IPS-18a (cell line): ENCODE measurements at regions not wholly inside any gene's neighbourhood (a gene's known extent, or its start where the extent isn't known, plus 50 kb on each side); places are given as distances from the start of the nearest gene placed in this dataset.
"Not testable (repeated sequence)": the region's sequence is repeated elsewhere in the genome, so short reads cannot be mapped to it uniquely, and the experiment has no call there.

Source experiments
- H3K27ac ChIP-seq: one replicate; pipeline ENCODE4 v1.5.1; 2013; ENCODE audit warnings: low read length
- H3K27me3 ChIP-seq: one replicate; pipeline ENCODE4 v1.6.1; 2013; ENCODE audit warnings: mild to moderate bottlenecking, low read length; ENCODE audit not compliant: control insufficient read depth, insufficient read depth
- H3K36me3 ChIP-seq: one replicate; pipeline ENCODE4 v1.6.1; 2013; ENCODE audit warnings: low read depth, low read length; ENCODE audit not compliant: control insufficient read depth
- H3K4me1 ChIP-seq: one replicate; pipeline ENCODE4 v1.6.1; 2013; ENCODE audit warnings: low read depth, low read length; ENCODE audit not compliant: control insufficient read depth
- H3K4me3 ChIP-seq: one replicate; pipeline ENCODE4 v1.5.1; 2013; ENCODE audit warnings: low read length
- H3K9ac ChIP-seq: one replicate; pipeline ENCODE4 v1.6.1; 2013; ENCODE audit warnings: mild to moderate bottlenecking, low read length, moderate library complexity
- H3K9me3 ChIP-seq: one replicate; pipeline ENCODE4 v1.6.1; 2013; ENCODE audit warnings: low read depth, low read length; ENCODE audit not compliant: control insufficient read depth

GRCh38 chr5:18797222-18797621, 1163.0 kb downstream of the TAF11L14 start:
- peak overlapping the region; percentile 39 for H3K4me3 ChIP-seq
- H3K9ac ChIP-seq: no peak overlapping the region
- no peaks in the 10 kb centered on the region for H3K36me3 ChIP-seq

GRCh38 chr5:18798058-18798457, 1163.8 kb downstream of the TAF11L14 start:
- Histone ChIP-seq H3K9me3 (no peaks in the 10 kb centered on the region), H3K36me3 (no peaks in the 10 kb centered on the region), H3K9ac (no peak overlapping the region), H3K27me3 (no peaks in the 10 kb centered on the region), H3K4me1 (peaks cover 31% of the 10 kb centered on the region), H3K27ac (no peak overlapping the region), H3K4me3 (no peak overlapping the region)

More at GRCh38 chr5:18797222-18797621, 1163.0 kb downstream of the TAF11L14 start:
- no peaks in the 10 kb centered on the region for H3K9me3 ChIP-seq
- H3K4me1 ChIP-seq: peaks cover 31% of the 10 kb centered on the region
- H3K27ac ChIP-seq: no peak overlapping the region
- no peaks in the 10 kb centered on the region for H3K27me3 ChIP-seq

- no peaks in the 10 kb centered on the region for H3K27me3 ChIP-seq
- H3K9ac ChIP-seq: no peak overlapping the region
- H3K4me1 ChIP-seq: peaks cover 31% of the 10 kb centered on the region
- no peak overlapping the region for H3K4me3 ChIP-seq
- H3K27ac ChIP-seq: no peak overlapping the region
- no peaks in the 10 kb centered on the region for H3K9me3 ChIP-seq
- no peaks in the 10 kb centered on the region for H3K36me3 ChIP-seq
Observed at GRCh38 chr5:18799482-18800128, 1165.3 kb downstream of the TAF11L14 start.

- no peak overlapping the region for H3K27ac ChIP-seq
- H3K36me3 ChIP-seq: no peaks in the 10 kb centered on the region
- H3K9ac ChIP-seq: no peak overlapping the region
- no peaks in the 10 kb centered on the region for H3K9me3 ChIP-seq
- peaks cover 31% of the 10 kb centered on the region for H3K4me1 ChIP-seq
- H3K4me3 ChIP-seq: no peak overlapping the region
- no peaks in the 10 kb centered on the region for H3K27me3 ChIP-seq
Observed at GRCh38 chr5:18800293-18801025, 1166.2 kb downstream of the TAF11L14 start.

GRCh38 chr5:18801413-18801812, 1167.2 kb downstream of the TAF11L14 start:
- not testable (repeated sequence) for H3K9ac ChIP-seq, H3K9me3 ChIP-seq, H3K36me3 ChIP-seq, H3K4me3 ChIP-seq, H3K27ac ChIP-seq, H3K27me3 ChIP-seq
- H3K4me1 ChIP-seq: peaks cover 28% of the 10 kb centered on the region

GRCh38 chr5:18802336-18802735, 1168.1 kb downstream of the TAF11L14 start:
- no peak overlapping the region for H3K4me3 ChIP-seq
- H3K9me3 ChIP-seq: no peaks in the 10 kb centered on the region
- no peak overlapping the region for H3K27ac ChIP-seq
- H3K9ac ChIP-seq: no peak overlapping the region
- H3K27me3 ChIP-seq: no peaks in the 10 kb centered on the region
- no peaks in the 10 kb centered on the region for H3K36me3 ChIP-seq
- peaks cover 19% of the 10 kb centered on the region for H3K4me1 ChIP-seq

GRCh38 chr5:18805376-18805775, 1171.1 kb downstream of the TAF11L14 start:
- no peak overlapping the region for H3K9ac ChIP-seq
- H3K27ac ChIP-seq: no peak overlapping the region
- no peaks in the 10 kb centered on the region for H3K27me3 ChIP-seq
- H3K4me3 ChIP-seq: no peak overlapping the region
- peaks cover 6% of the 10 kb centered on the region for H3K4me1 ChIP-seq
- no peaks in the 10 kb centered on the region for H3K9me3 ChIP-seq
- H3K36me3 ChIP-seq: no peaks in the 10 kb centered on the region

- Histone ChIP-seq H3K4me1 (peaks cover 6% of the 10 kb centered on the region), H3K36me3 (no peaks in the 10 kb centered on the region), H3K27me3 (no peaks in the 10 kb centered on the region), H3K9me3 (no peaks in the 10 kb centered on the region), H3K9ac (no peak overlapping the region), H3K27ac (no peak overlapping the region), H3K4me3 (no peak overlapping the region)
Observed at GRCh38 chr5:18807256-18808149, 1173.2 kb downstream of the TAF11L14 start.

- Histone ChIP-seq H3K27ac (no peak overlapping the region), H3K27me3 (no peaks in the 10 kb centered on the region), H3K36me3 (no peaks in the 10 kb centered on the region), H3K4me3 (no peak overlapping the region), H3K9ac (no peak overlapping the region), H3K9me3 (no peaks in the 10 kb centered on the region), H3K4me1 (peaks cover 6% of the 10 kb centered on the region)
Observed at GRCh38 chr5:18811661-18812060, 1176.3 kb downstream of the CDH18 start.

- Histone ChIP-seq H3K27ac (no peak overlapping the region), H3K36me3 (no peaks in the 10 kb centered on the region), H3K27me3 (no peaks in the 10 kb centered on the region), H3K9me3 (no peaks in the 10 kb centered on the region), H3K4me1 (no peaks in the 10 kb centered on the region), H3K9ac (no peak overlapping the region), H3K4me3 (no peak overlapping the region)
Observed at GRCh38 chr5:18828351-18828750, 1159.6 kb downstream of the CDH18 start.

- Histone ChIP-seq H3K9me3 (no peaks in the 10 kb centered on the region), H3K9ac (no peak overlapping the region), H3K4me3 (no peak overlapping the region), H3K27me3 (no peaks in the 10 kb centered on the region), H3K36me3 (no peaks in the 10 kb centered on the region), H3K27ac (no peak overlapping the region), H3K4me1 (no peaks in the 10 kb centered on the region)
Observed at GRCh38 chr5:18829539-18829938, 1158.5 kb downstream of the CDH18 start.
